ENCODE measurements at regions not wholly inside any gene's neighbourhood (a gene's known extent, or its start where the extent isn't known, plus 50 kb on each side); places are given as distances from the start of the nearest gene placed in this dataset.

DNA sequence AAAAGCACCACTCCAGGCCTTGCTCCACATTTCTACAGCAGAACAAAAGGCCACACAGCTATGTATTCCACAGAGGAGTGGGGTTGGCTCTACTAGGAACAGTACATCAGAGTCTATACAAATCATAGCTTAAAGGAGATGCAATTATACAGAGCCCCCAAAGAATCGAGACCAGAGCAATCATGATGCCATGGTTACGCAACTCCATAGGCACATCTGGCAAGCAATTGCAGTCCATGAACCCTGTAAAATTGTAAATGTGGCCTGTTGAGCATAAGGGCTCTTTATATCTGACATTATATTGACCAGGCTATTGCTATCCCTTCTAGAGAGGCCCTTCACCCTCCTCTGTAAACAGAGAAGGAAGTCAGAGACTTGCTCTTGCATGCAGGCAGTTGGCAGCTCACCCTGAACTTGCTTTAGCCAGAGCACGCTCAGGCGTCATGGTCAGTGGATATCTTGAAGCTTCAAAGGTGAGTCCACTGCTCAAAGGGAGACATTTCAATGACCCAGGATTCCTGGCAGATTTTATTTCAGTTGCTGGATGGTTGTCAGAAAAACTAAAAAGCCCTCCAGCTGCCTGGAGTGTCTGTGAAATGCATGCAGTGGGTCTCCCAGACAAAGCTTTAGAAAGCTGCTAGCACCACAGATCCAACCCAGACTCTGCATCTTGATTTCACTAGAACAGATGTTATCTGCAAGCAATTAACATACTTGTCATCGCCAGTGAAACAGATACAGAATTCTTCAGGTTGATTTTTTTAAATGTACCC lies 357.2 kb downstream of the CENPW start:
- Histone ChIP-seq H3T11ph (ENCODE audit: low read length) (no peak overlapping the region), H3K27me3 (ENCODE audit: insufficient read depth, low read length) (no peaks in the 10 kb centered on the region), H2BK12ac (ENCODE audit: insufficient read length, low read depth, low read length) (no peak overlapping the region), H4K20me1 (ENCODE audit: control insufficient read depth, insufficient read depth, insufficient read length) (no peaks in the 10 kb centered on the region), H2AK5ac (ENCODE audit: insufficient read length, low read length) (no peak overlapping the region), H2AFZ (ENCODE audit: low read length) (no peak overlapping the region), H2BK15ac (ENCODE audit: low read depth, low read length) (no peak overlapping the region), H2BK20ac (ENCODE audit: low read depth, low read length, poor library complexity, severe bottlenecking) (no peak overlapping the region), H2BK5ac (ENCODE audit: insufficient read length, low read length) (no peak overlapping the region), H3K4me2 (ENCODE audit: insufficient read depth, insufficient read length, low read length) (no peak overlapping the region), H4K91ac (ENCODE audit: insufficient read length, low read depth, low read length) (no peak overlapping the region), H2BK120ac (ENCODE audit: low read depth, low read length, poor library complexity, severe bottlenecking) (no peak overlapping the region), H3K79me1 (ENCODE audit: insufficient read depth, low read depth, low read length, poor library complexity, severe bottlenecking) (no peaks in the 10 kb centered on the region), H4K5ac (ENCODE audit: insufficient read length, low read depth, low read length) (no peak overlapping the region), H3K79me2 (ENCODE audit: insufficient read depth, low read length) (no peaks in the 10 kb centered on the region), H3K56ac (ENCODE audit: insufficient read length, low read depth, low read length) (no peak overlapping the region), H3K18ac (ENCODE audit: insufficient read length, low read depth, low read length) (no peak overlapping the region), H3K23ac (ENCODE audit: insufficient read length, low read depth, low read length) (no peak overlapping the region), H3K14ac (ENCODE audit: insufficient read depth, low read length) (no peak overlapping the region), H4K8ac (replicated peaks; ENCODE audit: insufficient read length, low read depth, low read length) (no peak overlapping the region), H3K4ac (ENCODE audit: low read depth, low read length) (no peak overlapping the region), H3K4me1 (ENCODE audit: insufficient read depth, low read length) (no peaks in the 10 kb centered on the region), H3K9ac (ENCODE audit: extremely low read depth, insufficient read length, low read length) (no peak overlapping the region), H3K27ac (ENCODE audit: insufficient read length, low read depth, low read length) (no peak overlapping the region), H3K23me2 (ENCODE audit: insufficient read length, low read depth, low read length, poor library complexity, severe bottlenecking) (no peaks in the 10 kb centered on the region), H3K9me3 (ENCODE audit: control insufficient read depth, low read depth, low read length) (no peaks in the 10 kb centered on the region)
- DNase-seq = no peak
- no peaks in the 10 kb centered on the region for H3K36me3 Mint-ChIP-seq (ENCODE audit: insufficient read depth in 1 of 3, low read depth in 3 of 3)
- 0 out of 7 replicates have a peak overlapping the region, but pooled peaks of 1 of the 3 experiments have one; percentile 74 for H3K27ac Mint-ChIP-seq
- no peaks in the 10 kb centered on the region for H3K27me3 Mint-ChIP-seq (ENCODE audit: low read depth)
- TF ChIP-seq, protein P1, sequence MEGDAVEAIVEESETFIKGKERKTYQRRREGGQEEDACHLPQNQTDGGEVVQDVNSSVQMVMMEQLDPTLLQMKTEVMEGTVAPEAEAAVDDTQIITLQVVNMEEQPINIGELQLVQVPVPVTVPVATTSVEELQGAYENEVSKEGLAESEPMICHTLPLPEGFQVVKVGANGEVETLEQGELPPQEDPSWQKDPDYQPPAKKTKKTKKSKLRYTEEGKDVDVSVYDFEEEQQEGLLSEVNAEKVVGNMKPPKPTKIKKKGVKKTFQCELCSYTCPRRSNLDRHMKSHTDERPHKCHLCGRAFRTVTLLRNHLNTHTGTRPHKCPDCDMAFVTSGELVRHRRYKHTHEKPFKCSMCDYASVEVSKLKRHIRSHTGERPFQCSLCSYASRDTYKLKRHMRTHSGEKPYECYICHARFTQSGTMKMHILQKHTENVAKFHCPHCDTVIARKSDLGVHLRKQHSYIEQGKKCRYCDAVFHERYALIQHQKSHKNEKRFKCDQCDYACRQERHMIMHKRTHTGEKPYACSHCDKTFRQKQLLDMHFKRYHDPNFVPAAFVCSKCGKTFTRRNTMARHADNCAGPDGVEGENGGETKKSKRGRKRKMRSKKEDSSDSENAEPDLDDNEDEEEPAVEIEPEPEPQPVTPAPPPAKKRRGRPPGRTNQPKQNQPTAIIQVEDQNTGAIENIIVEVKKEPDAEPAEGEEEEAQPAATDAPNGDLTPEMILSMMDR (conservative IDR thresholded peaks at IDR 0.05) = no peak
- peaks cover 4 to 5% of the 10 kb centered on the region in 2 experiments; a peak in 2 of 4 replicates for H3K4me1 Mint-ChIP-seq
- 0 out of 5 replicates have a peak, but pooled peaks cover 0 to under 1% of the 10 kb centered on the region in 2 experiments for H3K9me3 Mint-ChIP-seq
- no CpG with 5 or more reads among the region's 5 CpGs for WGBS (ENCODE audit: extremely low coverage, insufficient read length, low lambda C conversion rate)
- no peak overlapping the region for H3K4me3 Mint-ChIP-seq

All from H9 (cell line).